ENCODE measurements at regions not wholly inside any gene's neighbourhood (a gene's known extent, or its start where the extent isn't known, plus 50 kb on each side); places are given as distances from the start of the nearest gene placed in this dataset.
"Not testable (repeated sequence)": the region's sequence is repeated elsewhere in the genome, so short reads cannot be mapped to it uniquely, and the experiment has no call there.

- no peak for ATAC-seq
- WGBS (ENCODE audit: missing lambda C conversion rate) = 34% methylated on average over 4 of the region's 5 CpGs
- H3K27ac ChIP-seq = no peak overlapping the region
- H3K4me3 ChIP-seq = no peak overlapping the region
- no peak for DNase-seq (ENCODE audit: low read depth in 1 of 2, low spot score in 1 of 2)
- FAIRE-seq = no peak
- H3K4me1 ChIP-seq = no peaks in the 10 kb centered on the region
- ChIA-PET CTCF (no interaction called here), POLR2A (no interaction called here)
- H3K4me2 ChIP-seq = no peak overlapping the region
- no peaks in the 10 kb centered on the region for H3K9me3 ChIP-seq
- no peak for TF ChIP-seq FOSL2 (IDR thresholded peaks at IDR 0.05)
- TF ChIP-seq FOSL2 (CRISPR knock-in tag; IDR thresholded peaks at IDR 0.05) = no peak
- no peak for TF ChIP-seq HOXA7 (CRISPR knock-in tag; IDR thresholded peaks at IDR 0.05)
- TF ChIP-seq, protein P1, sequence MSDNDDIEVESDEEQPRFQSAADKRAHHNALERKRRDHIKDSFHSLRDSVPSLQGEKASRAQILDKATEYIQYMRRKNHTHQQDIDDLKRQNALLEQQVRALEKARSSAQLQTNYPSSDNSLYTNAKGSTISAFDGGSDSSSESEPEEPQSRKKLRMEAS (IDR thresholded peaks at IDR 0.05) = no peak
- no peak for TF ChIP-seq NPAS2 (CRISPR knock-in tag; IDR thresholded peaks at IDR 0.05; ENCODE audit: borderline replicate concordance)
- TF ChIP-seq GATA3 (IDR thresholded peaks at IDR 0.05; ENCODE audit: borderline replicate concordance) = no peak
- no peak for TF ChIP-seq KDM5A (IDR thresholded peaks at IDR 0.05)
- no peak for TF ChIP-seq RAD21 (conservative IDR thresholded peaks at IDR 0.05 in 1 of 2, IDR thresholded peaks at IDR 0.05 in 1 of 2)
- TF ChIP-seq ZC3H11A (IDR thresholded peaks at IDR 0.05) = no peak
- TF ChIP-seq FOSB (CRISPR knock-in tag; IDR thresholded peaks at IDR 0.05) = no peak
- no peak for TF ChIP-seq TFCP2L1 (CRISPR knock-in tag; IDR thresholded peaks at IDR 0.05)
- no peak for TF ChIP-seq CBX8 (IDR thresholded peaks at IDR 0.05)
- no peak for TF ChIP-seq CBX2 (IDR thresholded peaks at IDR 0.05; ENCODE audit: borderline replicate concordance, low read depth)
- TF ChIP-seq, protein P2, sequence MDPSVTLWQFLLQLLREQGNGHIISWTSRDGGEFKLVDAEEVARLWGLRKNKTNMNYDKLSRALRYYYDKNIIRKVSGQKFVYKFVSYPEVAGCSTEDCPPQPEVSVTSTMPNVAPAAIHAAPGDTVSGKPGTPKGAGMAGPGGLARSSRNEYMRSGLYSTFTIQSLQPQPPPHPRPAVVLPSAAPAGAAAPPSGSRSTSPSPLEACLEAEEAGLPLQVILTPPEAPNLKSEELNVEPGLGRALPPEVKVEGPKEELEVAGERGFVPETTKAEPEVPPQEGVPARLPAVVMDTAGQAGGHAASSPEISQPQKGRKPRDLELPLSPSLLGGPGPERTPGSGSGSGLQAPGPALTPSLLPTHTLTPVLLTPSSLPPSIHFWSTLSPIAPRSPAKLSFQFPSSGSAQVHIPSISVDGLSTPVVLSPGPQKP (IDR thresholded peaks at IDR 0.05; ENCODE audit: low read depth, low read length) = no peak
- no peak for TF ChIP-seq JUNB (IDR thresholded peaks at IDR 0.05)
- TF ChIP-seq HES2 (IDR thresholded peaks at IDR 0.05) = no peak
Observed at GRCh38 chr1:29756085-29756484, 519.8 kb downstream of the PTPRU start.

- CTCF ChIA-PET, H3K4me2 ChIP-seq: not testable (repeated sequence)
- WGBS (ENCODE audit: missing lambda C conversion rate) = no CpG with 5 or more reads among the region's 6 CpGs
Observed at GRCh38 chr1:29755412-29756015, 519.2 kb downstream of the PTPRU start.

GRCh38 chr1:29754573-29755375, 518.5 kb downstream of the PTPRU start:
- Histone ChIP-seq H3K4me2 (no peak overlapping the region), H3K27ac (no peak overlapping the region), H3K4me3 (no peak overlapping the region), H3K9me3 (no peaks in the 10 kb centered on the region), H3K4me1 (no peaks in the 10 kb centered on the region)
- no peak for DNase-seq (ENCODE audit: low read depth in 1 of 2, low spot score in 1 of 2)
- FAIRE-seq = no peak
- 72% methylated on average over 10 of the region's 14 CpGs for WGBS (ENCODE audit: missing lambda C conversion rate)
- ChIA-PET CTCF (no interaction called here), POLR2A (no interaction called here)
- ATAC-seq = no peak
- TF ChIP-seq, protein P3, sequence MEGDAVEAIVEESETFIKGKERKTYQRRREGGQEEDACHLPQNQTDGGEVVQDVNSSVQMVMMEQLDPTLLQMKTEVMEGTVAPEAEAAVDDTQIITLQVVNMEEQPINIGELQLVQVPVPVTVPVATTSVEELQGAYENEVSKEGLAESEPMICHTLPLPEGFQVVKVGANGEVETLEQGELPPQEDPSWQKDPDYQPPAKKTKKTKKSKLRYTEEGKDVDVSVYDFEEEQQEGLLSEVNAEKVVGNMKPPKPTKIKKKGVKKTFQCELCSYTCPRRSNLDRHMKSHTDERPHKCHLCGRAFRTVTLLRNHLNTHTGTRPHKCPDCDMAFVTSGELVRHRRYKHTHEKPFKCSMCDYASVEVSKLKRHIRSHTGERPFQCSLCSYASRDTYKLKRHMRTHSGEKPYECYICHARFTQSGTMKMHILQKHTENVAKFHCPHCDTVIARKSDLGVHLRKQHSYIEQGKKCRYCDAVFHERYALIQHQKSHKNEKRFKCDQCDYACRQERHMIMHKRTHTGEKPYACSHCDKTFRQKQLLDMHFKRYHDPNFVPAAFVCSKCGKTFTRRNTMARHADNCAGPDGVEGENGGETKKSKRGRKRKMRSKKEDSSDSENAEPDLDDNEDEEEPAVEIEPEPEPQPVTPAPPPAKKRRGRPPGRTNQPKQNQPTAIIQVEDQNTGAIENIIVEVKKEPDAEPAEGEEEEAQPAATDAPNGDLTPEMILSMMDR (IDR thresholded peaks at IDR 0.05) = no peak
- TF ChIP-seq MAZ (IDR thresholded peaks at IDR 0.05; ENCODE audit: borderline replicate concordance, low read depth, low read length) (no peak), SMC3 (IDR thresholded peaks at IDR 0.05) (no peak), HOXA7 (CRISPR knock-in tag; IDR thresholded peaks at IDR 0.05) (no peak), SREBF2 (IDR thresholded peaks at IDR 0.05) (no peak), USF2 (IDR thresholded peaks at IDR 0.05) (no peak), MYC (IDR thresholded peaks at IDR 0.05; ENCODE audit: borderline replicate concordance, low read length) (no peak), POLR2AphosphoS2 (conservative IDR thresholded peaks at IDR 0.05; ENCODE audit: low read length) (no peak), HOXB13 (CRISPR knock-in tag; IDR thresholded peaks at IDR 0.05; ENCODE audit: low read depth) (no peak), NPAS2 (CRISPR knock-in tag; IDR thresholded peaks at IDR 0.05; ENCODE audit: borderline replicate concordance) (no peak), GATA3 (IDR thresholded peaks at IDR 0.05; ENCODE audit: borderline replicate concordance) (no peak), BHLHE40 (IDR thresholded peaks at IDR 0.05; ENCODE audit: low read depth, low read length) (no peak), ZFP36 (IDR thresholded peaks at IDR 0.05; ENCODE audit: borderline replicate concordance, partially characterized antibody) (no peak), ZC3H11A (IDR thresholded peaks at IDR 0.05) (no peak)
- TF ChIP-seq, protein P4, sequence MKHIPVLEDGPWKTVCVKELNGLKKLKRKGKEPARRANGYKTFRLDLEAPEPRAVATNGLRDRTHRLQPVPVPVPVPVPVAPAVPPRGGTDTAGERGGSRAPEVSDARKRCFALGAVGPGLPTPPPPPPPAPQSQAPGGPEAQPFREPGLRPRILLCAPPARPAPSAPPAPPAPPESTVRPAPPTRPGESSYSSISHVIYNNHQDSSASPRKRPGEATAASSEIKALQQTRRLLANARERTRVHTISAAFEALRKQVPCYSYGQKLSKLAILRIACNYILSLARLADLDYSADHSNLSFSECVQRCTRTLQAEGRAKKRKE (CRISPR knock-in tag; IDR thresholded peaks at IDR 0.05; ENCODE audit: low read depth) = no peak
- TF ChIP-seq, protein P5, sequence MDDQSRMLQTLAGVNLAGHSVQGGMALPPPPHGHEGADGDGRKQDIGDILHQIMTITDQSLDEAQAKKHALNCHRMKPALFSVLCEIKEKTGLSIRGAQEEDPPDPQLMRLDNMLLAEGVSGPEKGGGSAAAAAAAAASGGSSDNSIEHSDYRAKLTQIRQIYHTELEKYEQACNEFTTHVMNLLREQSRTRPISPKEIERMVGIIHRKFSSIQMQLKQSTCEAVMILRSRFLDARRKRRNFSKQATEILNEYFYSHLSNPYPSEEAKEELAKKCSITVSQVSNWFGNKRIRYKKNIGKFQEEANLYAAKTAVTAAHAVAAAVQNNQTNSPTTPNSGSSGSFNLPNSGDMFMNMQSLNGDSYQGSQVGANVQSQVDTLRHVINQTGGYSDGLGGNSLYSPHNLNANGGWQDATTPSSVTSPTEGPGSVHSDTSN (IDR thresholded peaks at IDR 0.05) = no peak

More at GRCh38 chr1:29755412-29756015, 519.2 kb downstream of the PTPRU start:
- H3K9me3 ChIP-seq; ATAC-seq; FAIRE-seq; H3K4me3 ChIP-seq; POLR2A ChIA-PET; DNase-seq (ENCODE audit: low read depth in 1 of 2, low spot score in 1 of 2); H3K4me1 ChIP-seq; H3K27ac ChIP-seq: not testable (repeated sequence)
